Heart left ventricle (tissue), 13 donors: ENCODE measurements at regions not wholly inside any gene's neighbourhood (a gene's known extent, or its start where the extent isn't known, plus 50 kb on each side); places are given as distances from the start of the nearest gene placed in this dataset.

ENCODE experiments used
- CTCF ChIP-seq, 12 donors: fragments of 200-600 bp; sonication (generic) in 4 of 12; IDR thresholded peaks; one replicate each; pipeline versions ENCODE4 v1.5.0 to v1.8.0; 2018 to 2022; ENCODE audit warnings: antibody characterized with exemption in 12 of 12, mild to moderate bottlenecking in 5 of 12
- POLR2A ChIP-seq, 2 donors: fragments of 450-650 bp; IDR thresholded peaks; one replicate each; pipeline ENCODE4 v1.6.1; 2017; ENCODE audit warnings: antibody characterized with exemption in 2 of 2, mild to moderate bottlenecking in 2 of 2, moderate library complexity in 2 of 2
- donor health status: ischemic (EF 13 %, LVEDD 7.1; RV severe dilation, severe dysfunction).
- donor health status: DM: no; HTN: yes; CAD: no.
- donor health status: DM: no; HTN: no; CAD: no.
- donor health status: ischemic (EF 25% LVEDD 6.9; RV normal size, moderate dysfunction).
- donor health status: ischemic (EF 25% LVEDD 5.7; RV mildly dilated, moderate dysfunction).
- donor health status: ischemic (EF 35%, LVEDD 5.7; RV mildly dilated, moderate dysfunction).
- donor health status: nonischemic (EF 11% LVEDD 7.7; RV severe dilation, severe dysfunction).
- donor health status: DM: yes; HTN: yes; CAD: no.
- donor health status: PGD.
- donor health status: ischemic (EF 29% LVEDD 5.4; RV normal size, mild dysfunction).
- donor health status: nonischemic (EF 23%, LVEDD 6.1; RV moderate dilation, normal function).

- TF ChIP-seq POLR2A (IDR thresholded peaks at IDR 0.05) (no peak), CTCF (IDR thresholded peaks at IDR 0.05) (no peak)
Measured at GRCh38 chr2:234245945-234246344, 195.4 kb downstream of the SPP2 start.
